ENCODE measurements at regions not wholly inside any gene's neighbourhood (a gene's known extent, or its start where the extent isn't known, plus 50 kb on each side); places are given as distances from the start of the nearest gene placed in this dataset.

DNA sequence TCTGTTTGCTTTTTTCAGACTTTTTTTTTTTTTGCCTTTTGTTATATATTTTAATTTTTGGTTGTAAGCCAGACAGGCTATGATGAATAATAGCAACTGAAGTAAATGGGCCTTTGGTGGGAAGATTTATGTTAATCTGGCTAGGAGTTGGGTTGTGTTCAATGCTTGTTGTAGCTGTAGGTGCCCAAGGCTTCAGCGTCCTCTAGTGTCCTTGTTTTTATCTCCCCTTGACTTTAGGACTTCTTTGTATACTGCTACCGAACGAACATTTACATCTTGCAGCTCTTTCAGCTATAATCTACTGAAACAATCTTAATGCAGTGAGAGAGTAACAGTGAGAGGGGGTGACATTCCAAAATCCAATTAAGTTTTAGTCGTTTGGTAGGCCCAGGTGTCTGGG lies 848.4 kb upstream of the FBXO33 start:
- no peaks in the 10 kb centered on the region for H3K36me3 ChIP-seq (replicated peaks in 1 of 2; ENCODE audit: control insufficient read depth in 1 of 2, insufficient read depth in 2 of 2, low read length in 1 of 2)
- 4% methylated on average over 4 of the region's 4 CpGs for WGBS (ENCODE audit: low lambda C conversion rate)
- H3K27ac ChIP-seq (ENCODE audit: low read depth in 2 of 2, low read length in 1 of 2): no peak overlapping the region
- H3K4me1 ChIP-seq (ENCODE audit: control insufficient read depth in 1 of 2, insufficient read depth in 2 of 2, low read depth in 1 of 2, low read length in 1 of 2): no peaks in the 10 kb centered on the region
- H3K79me2 ChIP-seq (ENCODE audit: insufficient read depth): no peaks in the 10 kb centered on the region
- H3K9ac ChIP-seq: no peak overlapping the region
- no peaks in the 10 kb centered on the region for H3F3A ChIP-seq (replicated peaks; ENCODE audit: insufficient read depth)
- DNase-seq: no peak
- no peaks in the 10 kb centered on the region for H4K20me1 ChIP-seq (ENCODE audit: insufficient read depth)
- POLR2A ChIA-PET: no interaction called here
- no peak overlapping the region for H3K4me3 ChIP-seq (ENCODE audit: low read depth in 2 of 2, low read length in 1 of 2)
- H3K4me2 ChIP-seq: no peak overlapping the region
- no peaks in the 10 kb centered on the region for H3K27me3 ChIP-seq (ENCODE audit: insufficient read depth)
- H3K9me2 ChIP-seq: no peaks in the 10 kb centered on the region
- TF ChIP-seq MAX (IDR thresholded peaks at IDR 0.05; ENCODE audit: low read depth) (no peak), RXRA (IDR thresholded peaks at IDR 0.05; ENCODE audit: borderline replicate concordance, low read depth) (no peak), REST (IDR thresholded peaks at IDR 0.05; ENCODE audit: low read depth, low read length) (no peak), EZH2phosphoT487 (IDR thresholded peaks at IDR 0.05; ENCODE audit: borderline replicate concordance, low read depth) (no peak), GATA2 (CRISPR knock-in tag; IDR thresholded peaks at IDR 0.05) (no peak), TAF1 (IDR thresholded peaks at IDR 0.05; ENCODE audit: borderline replicate concordance, low read depth, low read length) (no peak), FOXM1 (IDR thresholded peaks at IDR 0.05; ENCODE audit: low read depth) (no peak), TCF12 (IDR thresholded peaks at IDR 0.05) (no peak), RCOR1 (IDR thresholded peaks at IDR 0.05; ENCODE audit: low read length) (no peak), SIN3A (IDR thresholded peaks at IDR 0.05; ENCODE audit: borderline replicate concordance, low read depth, low read length) (no peak)
- no peaks in the 10 kb centered on the region for H3K9me3 ChIP-seq
- CTCF ChIA-PET: interaction anchor here (0.6 kb wide), 1 partner anchor 677 kb away, joined by 4 read pairs; no protein-coding TSS in a partner anchor
- no peak overlapping the region for H2AFZ ChIP-seq (ENCODE audit: low read depth)

- H3K4me2 ChIP-seq: no peak overlapping the region
- H3K27ac ChIP-seq (ENCODE audit: low read depth in 2 of 2, low read length in 1 of 2): no peak overlapping the region
- 10% methylated on average over 4 of the region's 4 CpGs for WGBS (ENCODE audit: low lambda C conversion rate)
- DNase-seq: no peak
- H3K9me3 ChIP-seq: no peaks in the 10 kb centered on the region
- no peaks in the 10 kb centered on the region for H3F3A ChIP-seq (replicated peaks; ENCODE audit: insufficient read depth)
- CTCF ChIA-PET: no interaction called here
- H3K4me1 ChIP-seq (ENCODE audit: control insufficient read depth in 1 of 2, insufficient read depth in 2 of 2, low read depth in 1 of 2, low read length in 1 of 2): no peaks in the 10 kb centered on the region
- H3K36me3 ChIP-seq (replicated peaks in 1 of 2; ENCODE audit: control insufficient read depth in 1 of 2, insufficient read depth in 2 of 2, low read length in 1 of 2): no peaks in the 10 kb centered on the region
- no peak overlapping the region for H2AFZ ChIP-seq (ENCODE audit: low read depth)
- no peaks in the 10 kb centered on the region for H3K27me3 ChIP-seq (ENCODE audit: insufficient read depth)
- no peak for TF ChIP-seq ZBTB33 (IDR thresholded peaks at IDR 0.05; ENCODE audit: borderline replicate concordance, low read depth)
- POLR2A ChIA-PET: no interaction called here
- H3K4me3 ChIP-seq (ENCODE audit: low read depth in 2 of 2, low read length in 1 of 2): no peak overlapping the region
- no peaks in the 10 kb centered on the region for H3K9me2 ChIP-seq
- no peaks in the 10 kb centered on the region for H4K20me1 ChIP-seq (ENCODE audit: insufficient read depth)
- no peak overlapping the region for H3K9ac ChIP-seq
- no peaks in the 10 kb centered on the region for H3K79me2 ChIP-seq (ENCODE audit: insufficient read depth)
Observed at GRCh38 chr14:40273417-40273816, 841.2 kb upstream of the FBXO33 start.
